H9 (cell line): ENCODE measurements at regions not wholly inside any gene's neighbourhood (a gene's known extent, or its start where the extent isn't known, plus 50 kb on each side); places are given as distances from the start of the nearest gene placed in this dataset.

ENCODE experiments used
- DNase-seq: peaks from one replicate; pipeline ENCODE4 v3.0.0-alpha.2; 2017
- H2AFZ ChIP-seq: one replicate; pipeline ENCODE4 v1.6.1; 2013; ENCODE audit warnings: mild to moderate bottlenecking, low read length, control low read depth, moderate library complexity
- H2AK5ac ChIP-seq: 2 replicates; pipeline ENCODE4 v1.6.1; 2013; ENCODE audit warnings: low read length, control low read depth, mixed read lengths; ENCODE audit not compliant: insufficient read length
- H2BK120ac ChIP-seq: one replicate; pipeline ENCODE4 v1.6.1; 2013; ENCODE audit warnings: low read depth, mild to moderate bottlenecking, low read length, control low read depth, inconsistent platforms; ENCODE audit not compliant: poor library complexity, severe bottlenecking
- H2BK12ac ChIP-seq: 2 replicates; pipeline ENCODE4 v1.6.1; 2013; ENCODE audit warnings: low read length, control low read depth, mixed read lengths, low read depth; ENCODE audit not compliant: insufficient read length
- H2BK15ac ChIP-seq: 2 replicates; pipeline ENCODE4 v1.6.1; 2013; ENCODE audit warnings: low read depth, low read length, control low read depth
- H2BK20ac ChIP-seq: one replicate; pipeline ENCODE4 v1.6.1; 2013; ENCODE audit warnings: low read depth, mild to moderate bottlenecking, low read length, control low read depth, inconsistent platforms; ENCODE audit not compliant: poor library complexity, severe bottlenecking
- H2BK5ac ChIP-seq: 2 replicates; pipeline ENCODE4 v1.6.1; 2013; ENCODE audit warnings: low read length, control low read depth, mixed read lengths; ENCODE audit not compliant: insufficient read length
- H3K14ac ChIP-seq: 2 replicates; pipeline ENCODE4 v1.6.1; 2013; ENCODE audit warnings: low read length, control low read depth; ENCODE audit not compliant: insufficient read depth
- H3K18ac ChIP-seq: 2 replicates; pipeline ENCODE4 v1.6.1; 2013; ENCODE audit warnings: low read depth, mild to moderate bottlenecking, mixed read lengths, low read length, control low read depth; ENCODE audit not compliant: insufficient read length
- H3K23ac ChIP-seq: 2 replicates; pipeline ENCODE4 v1.6.1; 2013; ENCODE audit warnings: low read length, control low read depth, mixed read lengths, low read depth; ENCODE audit not compliant: insufficient read length
- H3K23me2 ChIP-seq: 2 replicates; pipeline ENCODE4 v1.6.1; 2013; ENCODE audit warnings: low read depth, mild to moderate bottlenecking, mixed read lengths, low read length, control low read depth; ENCODE audit not compliant: insufficient read length, poor library complexity, severe bottlenecking
- H3K27ac ChIP-seq: 2 replicates; pipeline ENCODE4 v1.5.1; 2013; ENCODE audit warnings: low read length, control low read depth, mixed read lengths, low read depth; ENCODE audit not compliant: insufficient read length
- H3K27me3 ChIP-seq: 2 replicates; pipeline ENCODE4 v1.6.1; 2013; ENCODE audit warnings: low read length, control low read depth, inconsistent platforms; ENCODE audit not compliant: insufficient read depth
- H3K4ac ChIP-seq: 2 replicates; pipeline ENCODE4 v1.6.1; 2013; ENCODE audit warnings: low read depth, mild to moderate bottlenecking, control low read depth, inconsistent platforms, low read length, moderate library complexity
- H3K4me1 ChIP-seq: 2 replicates; pipeline ENCODE4 v1.6.1; 2013; ENCODE audit warnings: low read length, control low read depth, inconsistent platforms; ENCODE audit not compliant: insufficient read depth
- H3K4me2 ChIP-seq: 2 replicates; pipeline ENCODE4 v1.6.1; 2013; ENCODE audit warnings: low read length, control low read depth, mixed read lengths; ENCODE audit not compliant: insufficient read length, insufficient read depth
- H3K56ac ChIP-seq: 2 replicates; pipeline ENCODE4 v1.6.1; 2013; ENCODE audit warnings: low read depth, mild to moderate bottlenecking, mixed read lengths, low read length, control low read depth; ENCODE audit not compliant: insufficient read length
- H3K79me1 ChIP-seq: 2 replicates; pipeline ENCODE4 v1.6.1; 2013; ENCODE audit warnings: low read depth, mild to moderate bottlenecking, moderate library complexity, low read length, control low read depth, inconsistent platforms; ENCODE audit not compliant: insufficient read depth, poor library complexity, severe bottlenecking
- H3K79me2 ChIP-seq: 2 replicates; pipeline ENCODE4 v1.6.1; 2013; ENCODE audit warnings: low read length, control low read depth, inconsistent platforms; ENCODE audit not compliant: insufficient read depth
- H3K9ac ChIP-seq: 2 replicates; pipeline ENCODE4 v1.6.1; 2013; ENCODE audit warnings: low read length, control low read depth, mixed read lengths; ENCODE audit not compliant: insufficient read length; ENCODE audit errors: extremely low read depth
- H3K9me3 ChIP-seq: one replicate; pipeline ENCODE4 v1.6.1; 2013; ENCODE audit warnings: low read depth, low read length, inconsistent platforms; ENCODE audit not compliant: control insufficient read depth
- H3T11ph ChIP-seq: one replicate; pipeline ENCODE4 v1.6.1; 2013; ENCODE audit warnings: mild to moderate bottlenecking, low read length, control low read depth, inconsistent platforms
- H4K20me1 ChIP-seq: one replicate; pipeline ENCODE4 v1.6.1; 2013; ENCODE audit not compliant: control insufficient read depth, insufficient read length, insufficient read depth
- H4K5ac ChIP-seq: 2 replicates; pipeline ENCODE4 v1.6.1; 2013; ENCODE audit warnings: low read depth, mild to moderate bottlenecking, mixed read lengths, low read length, control low read depth; ENCODE audit not compliant: insufficient read length
- H4K8ac ChIP-seq: replicated peaks from 2 replicates; pipeline ENCODE4 v1.6.1; 2013; ENCODE audit warnings: low read length, control low read depth, mixed read lengths, low read depth; ENCODE audit not compliant: insufficient read length
- H4K91ac ChIP-seq: 2 replicates; pipeline ENCODE4 v1.6.1; 2013; ENCODE audit warnings: low read depth, mild to moderate bottlenecking, moderate library complexity, mixed read lengths, low read length, control low read depth; ENCODE audit not compliant: insufficient read length
- H3K27ac Mint-ChIP-seq, 3 experiments: 2 replicates in 2 of 3; 3 replicates in 1 of 3; pipeline ENCODE4 v1.8.0; 2020 to 2021; ENCODE audit warnings: mixed read lengths in 3 of 3, mild to moderate bottlenecking in 1 of 3, moderate library complexity in 1 of 3
- H3K27me3 Mint-ChIP-seq: 2 replicates; pipeline ENCODE4 v1.8.0; 2021; ENCODE audit warnings: low read depth, mild to moderate bottlenecking, moderate library complexity, mixed read lengths
- H3K36me3 Mint-ChIP-seq, 3 experiments: 2 replicates in 2 of 3; 3 replicates in 1 of 3; pipeline ENCODE4 v1.8.0; 2020 to 2021; ENCODE audit warnings: low read depth in 3 of 3, mixed read lengths in 3 of 3; ENCODE audit not compliant: insufficient read depth in 1 of 3
- H3K4me1 Mint-ChIP-seq, 2 experiments: 2 replicates each; pipeline ENCODE4 v1.8.0; 2020; ENCODE audit warnings: mixed read lengths in 2 of 2
- H3K4me3 Mint-ChIP-seq, 2 experiments: 2 replicates in 1 of 2; 3 replicates in 1 of 2; pipeline ENCODE4 v1.8.0; 2020 to 2021; ENCODE audit warnings: mild to moderate bottlenecking in 2 of 2, mixed read lengths in 2 of 2, moderate library complexity in 1 of 2
- H3K9me3 Mint-ChIP-seq, 2 experiments: 2 replicates in 1 of 2; 3 replicates in 1 of 2; pipeline ENCODE4 v1.8.0; 2020; ENCODE audit warnings: mild to moderate bottlenecking in 2 of 2, mixed read lengths in 2 of 2, moderate library complexity in 1 of 2
- WGBS: extraction: QIAGEN DNeasy Blood & Tissue Kit; methylation state at CpG from one replicate; pipeline ENCODE4 v1.1.7; 2013; ENCODE audit warnings: missing lambda C conversion rate, low lambda C conversion rate, mixed read lengths; ENCODE audit not compliant: insufficient read length; ENCODE audit errors: extremely low coverage; 5-methylcytosine and 5-hydroxymethylcytosine counted together
- TF ChIP-seq, protein P1 (sequence below): fragments of 200-600 bp; sonication (generic); conservative IDR thresholded peaks from 3 replicates; pipeline ENCODE4 v1.8.0; 2021; ENCODE audit warnings: antibody characterized with exemption, mild to moderate bottlenecking

DNA sequence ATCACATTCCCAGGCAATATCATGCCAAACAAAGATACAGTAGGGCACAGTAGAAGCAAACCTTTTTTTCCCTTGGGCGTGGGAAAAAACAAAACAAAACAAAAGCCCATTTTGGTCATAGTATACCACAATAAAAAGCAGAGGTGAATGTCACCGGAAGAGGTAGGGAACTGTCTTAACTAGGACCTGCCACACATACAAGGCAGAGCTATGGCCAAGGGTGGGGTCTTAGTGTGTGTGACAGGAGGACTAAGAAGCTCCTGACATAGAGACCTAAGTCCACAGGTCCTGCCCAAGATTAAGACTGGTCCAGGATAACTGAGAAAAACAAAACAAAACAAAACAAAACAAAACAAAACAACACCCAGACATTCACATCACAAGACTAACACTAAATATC, 441.2 kb upstream of the DSEL start:
- Histone ChIP-seq H3K27me3 (no peaks in the 10 kb centered on the region), H4K91ac (no peak overlapping the region), H3T11ph (no peak overlapping the region), H4K5ac (no peak overlapping the region), H2BK5ac (no peak overlapping the region), H3K27ac (no peak overlapping the region), H2AFZ (no peak overlapping the region), H3K18ac (no peak overlapping the region), H2BK12ac (no peak overlapping the region), H3K79me1 (no peaks in the 10 kb centered on the region), H3K4me2 (peak overlapping the region; percentile 27), H3K9ac (no peak overlapping the region), H2BK120ac (no peak overlapping the region), H4K20me1 (no peaks in the 10 kb centered on the region), H2BK15ac (no peak overlapping the region), H3K23ac (no peak overlapping the region), H2BK20ac (no peak overlapping the region), H4K8ac (no peak overlapping the region), H3K14ac (no peak overlapping the region), H3K4me1 (peaks cover 7% of the 10 kb centered on the region), H3K79me2 (no peaks in the 10 kb centered on the region), H3K56ac (no peak overlapping the region), H2AK5ac (no peak overlapping the region), H3K23me2 (no peaks in the 10 kb centered on the region), H3K9me3 (no peaks in the 10 kb centered on the region), H3K4ac (no peak overlapping the region)
- TF ChIP-seq, protein P1, sequence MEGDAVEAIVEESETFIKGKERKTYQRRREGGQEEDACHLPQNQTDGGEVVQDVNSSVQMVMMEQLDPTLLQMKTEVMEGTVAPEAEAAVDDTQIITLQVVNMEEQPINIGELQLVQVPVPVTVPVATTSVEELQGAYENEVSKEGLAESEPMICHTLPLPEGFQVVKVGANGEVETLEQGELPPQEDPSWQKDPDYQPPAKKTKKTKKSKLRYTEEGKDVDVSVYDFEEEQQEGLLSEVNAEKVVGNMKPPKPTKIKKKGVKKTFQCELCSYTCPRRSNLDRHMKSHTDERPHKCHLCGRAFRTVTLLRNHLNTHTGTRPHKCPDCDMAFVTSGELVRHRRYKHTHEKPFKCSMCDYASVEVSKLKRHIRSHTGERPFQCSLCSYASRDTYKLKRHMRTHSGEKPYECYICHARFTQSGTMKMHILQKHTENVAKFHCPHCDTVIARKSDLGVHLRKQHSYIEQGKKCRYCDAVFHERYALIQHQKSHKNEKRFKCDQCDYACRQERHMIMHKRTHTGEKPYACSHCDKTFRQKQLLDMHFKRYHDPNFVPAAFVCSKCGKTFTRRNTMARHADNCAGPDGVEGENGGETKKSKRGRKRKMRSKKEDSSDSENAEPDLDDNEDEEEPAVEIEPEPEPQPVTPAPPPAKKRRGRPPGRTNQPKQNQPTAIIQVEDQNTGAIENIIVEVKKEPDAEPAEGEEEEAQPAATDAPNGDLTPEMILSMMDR, result no peak
- H3K36me3 Mint-ChIP-seq, result no peaks in the 10 kb centered on the region
- no peaks in the 10 kb centered on the region for H3K9me3 Mint-ChIP-seq
- H3K27ac Mint-ChIP-seq, result no peak overlapping the region; a peak in 1 of 7 replicates
- H3K4me3 Mint-ChIP-seq, result no peak overlapping the region
- no peak for DNase-seq
- peaks cover 19% of the 10 kb centered on the region for H3K27me3 Mint-ChIP-seq
- H3K4me1 Mint-ChIP-seq, result peaks cover 35 to 36% of the 10 kb centered on the region in 2 experiments
- WGBS, result no CpG with 5 or more reads among the region's 2 CpGs
